UCSD-AML1 (cell line): ENCODE measurements at regions not wholly inside any gene's neighbourhood (a gene's known extent, or its start where the extent isn't known, plus 50 kb on each side); places are given as distances from the start of the nearest gene placed in this dataset.
"Not testable (repeated sequence)": the region's sequence is repeated elsewhere in the genome, so short reads cannot be mapped to it uniquely, and the experiment has no call there.

Experiments used
- DNase-seq: peaks from one replicate; lab custom pipeline; 2025; ENCODE audit not compliant: unreplicated experiment; lab: John Stamatoyannopoulos, UW

GRCh38 chr5:147075187-147075586 lies 159.6 kb upstream of the STK32A start:
- DNase-seq, result no peak

- DNase-seq, result no peak
These were observed 154.4 kb upstream of the STK32A start for GRCh38 chr5:147080391-147080790.

GRCh38 chr5:147081311-147081764 lies 153.5 kb upstream of the STK32A start:
- no peak for DNase-seq

- DNase-seq, result no peak
These were observed 150.1 kb upstream of the STK32A start for GRCh38 chr5:147084702-147085101.

GRCh38 chr5:147085409-147085808 lies 149.4 kb upstream of the STK32A start:
- DNase-seq, result no peak

- DNase-seq, result no peak
These were observed 142.8 kb upstream of the STK32A start for GRCh38 chr5:147092044-147092443.

- DNase-seq, result no peak
These were observed 141.7 kb upstream of the STK32A start for GRCh38 chr5:147093138-147093537.

GRCh38 chr5:147095740-147096139 lies 139.1 kb upstream of the STK32A start:
- DNase-seq, result no peak

- no peak for DNase-seq
These were observed 136.5 kb upstream of the STK32A start for GRCh38 chr5:147098233-147098790.

- DNase-seq, result no peak
These were observed 133.0 kb upstream of the STK32A start for GRCh38 chr5:147101659-147102369.

GRCh38 chr5:147112899-147113298 lies 121.9 kb upstream of the STK32A start:
- DNase-seq, result no peak

GRCh38 chr5:147113967-147114366 lies 120.9 kb upstream of the STK32A start:
- no peak for DNase-seq

- DNase-seq, result not testable (repeated sequence)
These were observed 95.1 kb upstream of the STK32A start for GRCh38 chr5:147139759-147140158.

- DNase-seq, result no peak
These were observed 94.3 kb upstream of the STK32A start for GRCh38 chr5:147140558-147140957.

GRCh38 chr5:147141580-147141979 lies 93.2 kb upstream of the STK32A start:
- DNase-seq, result not testable (repeated sequence)

GRCh38 chr5:147143215-147143614 lies 91.6 kb upstream of the STK32A start:
- no peak for DNase-seq

- DNase-seq, result no peak
These were observed 89.5 kb upstream of the STK32A start for GRCh38 chr5:147145328-147145727.

- DNase-seq, result no peak
These were observed 86.1 kb upstream of the STK32A start for GRCh38 chr5:147148715-147149114.

GRCh38 chr5:147152086-147152485 lies 82.7 kb upstream of the STK32A start:
- DNase-seq, result no peak

- DNase-seq, result no peak
These were observed 80.0 kb upstream of the STK32A start for GRCh38 chr5:147154809-147155208.

GRCh38 chr5:147156012-147156411 lies 78.8 kb upstream of the STK32A start:
- DNase-seq, result no peak

GRCh38 chr5:147160902-147161700 lies 73.7 kb upstream of the STK32A start:
- no peak for DNase-seq
